ENCODE measurements at regions not wholly inside any gene's neighbourhood (a gene's known extent, or its start where the extent isn't known, plus 50 kb on each side); places are given as distances from the start of the nearest gene placed in this dataset.

DNA sequence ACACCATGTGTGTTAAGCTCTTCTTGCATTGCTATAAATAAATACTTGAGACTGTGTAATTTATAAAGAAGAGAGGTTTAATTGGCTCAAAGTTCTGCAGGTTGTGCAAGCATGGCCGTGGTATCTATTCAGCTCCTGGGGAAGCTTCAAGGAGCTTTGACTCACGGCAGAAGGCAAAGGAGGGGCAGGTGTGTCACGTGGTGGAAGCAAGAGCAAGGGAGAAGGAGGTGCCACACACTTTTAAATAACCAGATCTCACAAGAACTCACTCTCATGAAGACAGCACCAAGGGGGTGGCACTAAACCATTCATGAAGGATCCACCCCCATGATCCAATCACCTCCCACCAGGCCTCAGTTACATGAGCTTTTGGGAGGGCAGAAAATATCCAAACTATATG, 193.7 kb downstream of the ERMARD start:
- DNase-seq (ENCODE audit: low read depth) = no peak

DNA sequence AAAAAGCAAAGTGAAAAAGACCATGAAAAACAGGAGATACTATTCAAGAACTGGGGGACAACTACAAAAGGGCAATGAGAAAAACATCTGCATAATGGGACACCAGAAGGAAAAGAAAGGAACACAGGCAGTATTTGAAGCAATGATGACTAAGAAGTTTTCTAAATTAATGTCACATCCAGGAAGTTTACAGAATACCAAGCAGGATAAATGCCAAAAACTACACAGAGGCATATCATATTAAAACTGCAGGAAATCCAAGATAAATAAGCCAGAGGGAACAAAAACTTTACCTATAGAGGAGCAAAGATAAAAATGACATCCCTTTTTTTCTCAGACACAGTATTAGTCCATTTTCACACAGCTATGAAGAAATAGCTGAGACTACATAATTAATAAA, 193.0 kb downstream of the ERMARD start:
- DNase-seq (ENCODE audit: low read depth) = no peak

GRCh38 chr6:169944061-169944337, 192.6 kb downstream of the ERMARD start:
- DNase-seq (ENCODE audit: low read depth) = no peak

GRCh38 chr6:169943241-169944060, 192.0 kb downstream of the ERMARD start:
- DNase-seq (ENCODE audit: low read depth) = no peak

- DNase-seq (ENCODE audit: low read depth) = no peak
These were observed 190.8 kb downstream of the ERMARD start for GRCh38 chr6:169942173-169942572.

- no peak for DNase-seq (ENCODE audit: low read depth)
These were observed 189.3 kb downstream of the ERMARD start for GRCh38 chr6:169940481-169941271.

GRCh38 chr6:169939554-169940164, 188.2 kb downstream of the ERMARD start:
- no peak for DNase-seq (ENCODE audit: low read depth)

- no peak for DNase-seq (ENCODE audit: low read depth)
These were observed 187.3 kb downstream of the ERMARD start for GRCh38 chr6:169938731-169939130.

GRCh38 chr6:169938262-169938701, 186.9 kb downstream of the ERMARD start:
- DNase-seq (ENCODE audit: low read depth) = no peak

- no peak for DNase-seq (ENCODE audit: low read depth)
These were observed 186.2 kb downstream of the ERMARD start for GRCh38 chr6:169937389-169938261.

DNA sequence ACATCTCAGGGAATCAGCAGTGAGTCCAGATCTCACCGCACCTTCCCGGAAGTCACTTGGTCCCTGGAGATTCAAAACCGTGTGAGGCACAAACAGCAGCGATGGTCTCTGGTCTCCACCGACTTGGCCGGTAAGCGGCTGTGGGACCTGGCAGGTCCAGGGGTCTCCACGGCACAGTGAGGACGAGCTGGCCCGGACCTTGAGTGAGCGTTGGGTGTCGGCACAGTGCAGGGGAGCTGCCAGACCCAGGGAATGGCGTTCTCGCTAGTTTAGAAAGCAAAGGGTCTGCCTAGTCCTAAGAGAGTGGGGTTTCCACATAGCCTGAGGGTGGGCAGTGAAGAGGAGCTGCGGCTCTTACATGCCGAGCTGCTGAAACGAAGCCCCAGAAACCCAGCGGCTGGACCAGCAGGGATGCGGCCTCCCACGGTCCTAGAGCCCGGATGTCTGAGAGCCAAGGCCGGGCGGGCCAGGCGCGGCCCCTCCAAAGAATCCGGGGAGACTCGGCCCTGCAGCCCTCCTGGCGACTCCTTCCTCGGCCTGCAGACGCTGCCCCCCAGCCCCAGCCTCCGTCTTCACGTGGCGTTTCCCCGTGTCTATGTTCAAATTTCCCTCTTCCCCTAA, 185.0 kb downstream of the ERMARD start:
- no peak for DNase-seq (ENCODE audit: low read depth)

- DNase-seq (ENCODE audit: low read depth) = no peak
These were observed 184.4 kb downstream of the ERMARD start for GRCh38 chr6:169935861-169936260.

DNA sequence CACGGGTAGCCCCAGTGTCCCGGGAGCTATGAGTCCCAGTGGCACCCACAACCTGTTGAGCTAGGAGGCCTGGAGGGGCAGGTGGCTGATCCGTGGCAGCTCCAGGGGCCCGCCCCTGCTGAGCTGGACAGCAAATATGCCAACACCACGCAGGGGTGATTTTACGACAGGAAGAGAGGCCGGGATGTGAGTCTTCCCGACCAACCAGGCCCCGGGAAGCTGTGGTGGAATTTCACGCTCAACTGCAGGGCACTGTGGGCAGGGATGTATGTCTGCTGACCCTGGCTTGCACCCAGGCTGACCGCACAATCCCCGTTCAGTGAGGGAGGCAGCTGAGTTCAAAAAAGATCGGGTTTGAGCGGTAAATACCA, 183.9 kb downstream of the ERMARD start:
- DNase-seq (ENCODE audit: low read depth) = no peak

DNA sequence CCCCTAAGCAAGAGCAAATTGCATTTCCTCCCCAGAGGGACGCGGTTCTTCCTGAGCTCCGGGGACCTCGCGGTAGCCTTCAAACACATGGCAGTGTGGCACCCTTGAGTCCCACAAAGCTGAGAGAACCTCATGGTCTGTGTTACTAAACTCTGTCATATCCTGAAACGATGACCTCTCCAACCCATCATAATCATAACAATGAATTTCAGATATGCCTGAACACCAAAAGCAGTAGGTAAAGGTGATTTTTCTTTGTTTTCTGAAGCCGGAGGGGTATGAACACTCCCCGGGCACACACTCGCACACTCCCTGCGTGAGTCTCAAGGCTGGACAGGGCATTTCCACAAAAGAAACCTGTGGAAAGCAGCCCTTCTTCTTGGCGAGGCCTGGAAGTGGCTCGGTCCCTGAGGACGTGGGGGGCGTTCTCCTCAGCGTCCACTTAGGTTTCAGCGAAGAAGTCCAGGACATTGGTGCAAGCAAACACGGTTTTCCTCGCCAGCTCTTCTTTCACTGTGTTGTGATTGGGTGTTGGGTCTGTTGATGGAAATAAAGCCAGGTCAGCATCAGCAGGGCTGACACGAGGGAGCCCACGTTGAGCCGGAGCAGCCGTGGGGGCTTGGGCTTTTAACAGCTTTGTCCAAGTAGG, 183.4 kb downstream of the ERMARD start:
- DNase-seq (ENCODE audit: low read depth) = no peak

GRCh38 chr6:169933839-169934698, 182.6 kb downstream of the ERMARD start:
- no peak for DNase-seq (ENCODE audit: low read depth)

GRCh38 chr6:169933251-169933821, 181.9 kb downstream of the ERMARD start:
- no peak for DNase-seq (ENCODE audit: low read depth)

DNA sequence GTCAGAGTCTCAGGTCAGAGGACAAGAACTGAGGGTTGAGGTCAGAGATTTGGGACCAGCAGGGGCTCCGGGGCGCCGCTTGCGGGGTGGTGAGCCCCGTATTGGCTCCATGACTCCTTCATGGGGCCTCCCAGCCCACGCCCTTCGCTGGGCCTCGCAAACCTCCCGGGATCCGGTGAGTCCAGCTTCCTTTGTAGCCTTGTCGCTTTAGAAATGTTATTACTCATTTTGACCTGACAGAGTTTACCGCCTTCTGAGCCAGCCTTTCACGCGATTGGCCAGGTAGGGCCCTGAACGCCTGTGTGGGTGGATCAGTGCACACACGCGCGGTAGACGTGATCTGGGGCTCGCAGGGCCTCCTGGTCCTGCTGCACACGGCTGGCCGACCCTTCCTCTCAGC, 181.1 kb downstream of the ERMARD start:
- no peak for DNase-seq (ENCODE audit: low read depth)

- DNase-seq (ENCODE audit: low read depth) = no peak
These were observed 179.8 kb downstream of the ERMARD start for GRCh38 chr6:169931261-169931660.

DNA sequence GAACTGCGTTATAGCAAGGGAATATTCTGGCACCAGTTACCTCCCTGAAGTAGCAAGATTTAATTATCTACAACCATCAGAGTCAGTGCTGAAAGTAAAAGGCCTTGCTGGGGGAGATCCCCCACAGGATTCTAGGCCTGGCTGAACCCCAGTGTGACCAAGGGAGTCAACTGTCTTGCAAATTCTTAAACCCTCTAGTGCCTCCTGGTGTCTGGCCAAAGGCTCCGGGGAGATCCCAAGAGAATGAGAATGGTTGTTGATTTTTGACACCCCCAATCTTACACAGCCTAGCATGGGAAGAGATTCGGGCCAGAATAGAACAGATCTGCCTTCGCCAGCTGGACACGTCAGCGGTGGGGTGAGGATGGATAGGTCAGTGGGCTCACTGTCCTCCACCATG, 179.4 kb downstream of the ERMARD start:
- no peak for DNase-seq (ENCODE audit: low read depth)

- DNase-seq (ENCODE audit: low read depth) = no peak
These were observed 176.3 kb downstream of the ERMARD start for GRCh38 chr6:169927711-169928110.
